ENCODE measurements at regions not wholly inside any gene's neighbourhood (a gene's known extent, or its start where the extent isn't known, plus 50 kb on each side); places are given as distances from the start of the nearest gene placed in this dataset.
"Not testable (repeated sequence)": the region's sequence is repeated elsewhere in the genome, so short reads cannot be mapped to it uniquely, and the experiment has no call there.

DNA sequence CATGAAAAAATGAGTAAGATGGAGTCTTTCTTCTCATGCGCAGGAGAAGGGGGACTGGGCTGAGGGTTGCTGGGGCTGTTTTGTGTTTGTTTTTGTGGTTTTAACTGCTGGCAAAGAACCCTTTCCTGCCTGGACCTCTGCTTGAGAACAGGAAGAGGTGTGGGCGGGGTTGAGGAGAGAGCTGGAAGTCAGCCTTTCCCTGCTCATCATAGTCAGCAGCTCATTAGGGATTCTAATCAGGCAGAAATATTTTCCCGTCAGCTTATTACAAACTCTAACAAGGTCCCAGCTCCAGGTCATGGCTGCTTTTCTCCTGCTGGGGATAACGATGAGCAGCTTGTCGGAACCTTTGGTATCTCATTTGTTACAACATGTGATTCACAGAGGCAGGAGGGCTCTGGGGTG, 185.0 kb upstream of the NRXN3 start:
- DNase-seq: no peak

DNA sequence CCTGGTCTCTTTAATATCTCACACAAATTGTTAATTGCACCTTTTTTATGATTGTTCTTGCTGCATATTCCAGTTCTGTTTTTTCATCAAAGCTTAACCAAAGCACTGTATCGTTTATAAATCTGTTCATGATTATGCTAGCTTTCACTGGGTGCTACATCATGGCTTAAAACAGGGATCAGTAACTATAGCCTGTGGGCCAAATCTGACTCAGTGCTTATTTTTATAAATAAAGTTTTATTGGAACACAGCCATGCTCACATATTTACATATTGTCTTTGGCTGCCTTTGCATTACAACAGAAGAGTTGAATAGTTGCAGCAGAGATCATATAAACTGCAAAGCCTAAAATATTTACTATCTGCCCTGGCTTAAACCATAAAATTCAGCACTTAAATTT, 183.4 kb upstream of the NRXN3 start:
- DNase-seq: no peak

DNA sequence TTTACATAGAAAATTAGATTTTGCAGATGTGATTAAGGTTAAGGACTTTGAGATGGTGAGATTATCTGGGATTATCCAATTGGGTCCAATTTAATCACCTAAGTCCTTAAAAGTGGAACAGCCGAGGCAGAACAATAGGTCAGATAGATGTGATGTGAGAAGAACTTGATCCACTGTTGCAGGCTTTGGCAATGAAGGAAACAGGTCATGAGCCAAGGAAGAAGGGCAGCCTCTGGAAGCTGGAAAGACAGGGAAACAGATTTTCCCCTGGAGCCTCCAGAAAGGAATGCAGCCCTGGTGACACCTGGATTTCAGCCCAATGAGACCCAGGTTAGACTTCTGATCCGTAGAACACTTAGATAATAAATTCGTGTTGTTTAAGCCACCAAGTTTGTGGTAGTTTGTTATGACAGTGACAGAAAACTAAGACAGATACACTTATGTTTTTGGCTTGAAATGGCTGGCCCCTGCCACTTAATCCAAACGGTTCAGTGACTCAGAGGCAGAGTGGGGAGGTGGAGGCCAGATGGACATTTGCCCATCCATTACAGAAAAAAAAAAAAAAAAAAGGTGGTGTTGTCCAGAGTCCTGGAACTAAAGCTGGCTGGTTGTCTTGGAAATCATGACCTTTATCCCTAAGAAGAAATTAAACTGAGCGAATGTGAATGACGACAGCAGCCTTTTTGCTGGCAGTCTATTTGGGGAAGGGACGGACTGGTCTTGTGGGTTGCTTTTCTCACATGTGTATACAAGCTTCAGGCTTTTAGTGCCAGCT, 181.9 kb upstream of the NRXN3 start:
- DNase-seq: no peak

DNA sequence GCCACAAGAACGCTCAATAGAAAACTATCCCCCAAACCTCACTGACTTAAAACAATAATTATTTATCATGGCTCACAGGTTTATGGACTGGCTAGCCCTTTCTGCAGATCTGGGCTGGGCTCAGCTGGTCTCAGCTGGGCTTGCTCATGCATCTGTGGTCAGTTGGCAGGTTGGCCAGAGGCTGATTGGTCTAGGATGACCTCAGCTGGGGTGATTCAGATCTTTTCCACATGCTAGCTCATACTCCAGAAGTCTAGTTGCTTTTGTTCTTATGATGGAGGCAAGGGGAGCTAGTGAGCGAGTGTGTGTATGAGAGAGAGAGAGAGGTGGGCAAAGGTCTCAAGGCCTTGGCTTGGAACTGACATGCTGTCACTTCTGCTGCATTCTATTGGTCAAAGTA, 181.2 kb upstream of the NRXN3 start:
- DNase-seq: no peak

DNA sequence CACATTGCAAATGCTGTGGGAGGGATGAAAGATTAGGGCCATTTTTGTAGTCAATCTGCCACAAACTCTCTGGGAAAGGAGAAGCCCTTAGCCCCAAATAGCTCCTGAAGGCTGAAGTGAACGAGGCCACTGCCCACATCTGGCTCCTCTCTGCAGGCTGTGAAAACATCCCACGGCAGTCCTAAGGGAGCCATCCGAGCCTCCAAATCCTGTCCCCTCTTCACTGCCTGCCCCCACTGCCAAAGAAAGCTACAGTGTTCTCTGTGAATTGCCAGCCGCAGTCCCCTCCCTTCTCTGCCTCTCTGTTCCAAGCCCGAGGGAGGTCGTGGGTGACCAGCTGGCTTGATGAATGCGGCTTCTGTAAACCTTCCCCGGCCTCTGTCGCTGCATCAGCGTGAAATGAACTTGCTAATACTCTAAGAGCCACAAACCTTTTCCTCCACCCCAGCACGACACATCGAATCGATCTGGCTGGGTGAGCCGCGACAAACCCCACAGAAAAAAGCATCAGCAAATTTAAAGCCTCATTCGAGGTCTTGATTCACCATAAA, 180.7 kb upstream of the NRXN3 start:
- no peak for DNase-seq

DNA sequence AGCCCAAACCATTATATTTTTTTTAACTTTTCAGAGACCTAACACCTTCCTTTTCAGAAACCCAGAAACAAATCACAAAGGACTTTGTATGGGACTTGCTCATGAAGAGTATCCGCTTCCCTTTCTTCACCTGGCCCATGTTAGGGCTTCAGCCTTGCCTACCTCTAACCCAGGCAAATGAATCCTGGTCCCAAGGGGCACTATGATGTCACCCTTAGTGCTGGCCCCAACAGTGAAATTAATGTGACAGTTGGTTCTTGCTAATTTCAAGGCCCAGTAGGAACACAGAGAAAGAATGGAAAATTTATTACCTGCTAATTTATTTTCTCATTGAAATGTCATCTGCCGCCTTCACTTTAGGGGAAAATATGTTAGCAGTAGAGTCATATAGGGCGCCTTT, 179.8 kb upstream of the NRXN3 start:
- DNase-seq: no peak

DNA sequence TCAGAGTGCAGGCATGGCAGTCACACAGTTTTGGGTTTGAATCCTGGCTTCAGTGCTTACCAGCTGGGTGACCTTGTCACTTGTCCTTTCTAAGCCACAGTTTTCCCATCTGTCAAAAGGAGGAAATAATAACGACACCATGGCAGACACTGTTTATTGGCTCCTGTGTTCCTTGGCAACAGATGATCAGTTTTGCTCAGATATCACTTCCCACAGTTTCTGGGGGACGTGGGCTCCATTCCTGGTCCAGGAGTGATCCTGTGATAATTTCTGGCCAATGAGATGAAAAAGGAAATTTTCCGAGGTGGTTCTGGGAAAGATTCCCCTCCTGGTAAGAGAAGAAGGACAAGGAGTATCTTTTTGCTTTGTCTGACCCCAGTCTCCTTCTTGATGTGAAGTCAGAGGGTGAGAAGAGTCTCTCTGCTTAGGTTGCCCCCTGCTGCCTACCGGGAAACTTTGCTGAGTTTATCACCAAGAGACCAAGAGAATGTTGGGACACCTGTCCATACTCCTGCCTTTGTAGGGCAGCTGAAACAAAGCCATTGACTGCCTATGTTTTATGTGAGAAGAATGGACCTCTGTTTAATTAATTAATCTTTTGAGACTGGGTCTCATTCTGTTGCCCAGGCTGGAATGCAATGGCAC, 178.9 kb upstream of the NRXN3 start:
- DNase-seq: no peak

DNA sequence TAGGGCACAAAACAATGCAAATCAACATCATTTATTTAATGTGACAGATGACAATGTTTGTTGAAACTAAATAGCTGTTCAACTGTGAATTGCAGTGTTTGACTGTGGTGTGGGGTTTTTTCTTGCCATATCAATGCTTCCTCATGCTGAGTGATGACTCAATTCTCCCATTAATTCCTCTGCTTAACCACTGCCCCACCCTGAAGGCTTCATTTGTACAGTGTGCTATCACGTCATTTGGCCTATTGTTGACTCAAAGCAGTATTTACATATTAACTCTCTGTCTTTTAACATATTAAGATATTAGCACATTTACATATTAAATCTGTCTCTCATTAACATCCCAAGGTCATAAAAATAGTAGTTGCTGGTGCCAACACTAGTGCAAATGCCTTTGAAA, 164.8 kb upstream of the NRXN3 start:
- DNase-seq: no peak

DNA sequence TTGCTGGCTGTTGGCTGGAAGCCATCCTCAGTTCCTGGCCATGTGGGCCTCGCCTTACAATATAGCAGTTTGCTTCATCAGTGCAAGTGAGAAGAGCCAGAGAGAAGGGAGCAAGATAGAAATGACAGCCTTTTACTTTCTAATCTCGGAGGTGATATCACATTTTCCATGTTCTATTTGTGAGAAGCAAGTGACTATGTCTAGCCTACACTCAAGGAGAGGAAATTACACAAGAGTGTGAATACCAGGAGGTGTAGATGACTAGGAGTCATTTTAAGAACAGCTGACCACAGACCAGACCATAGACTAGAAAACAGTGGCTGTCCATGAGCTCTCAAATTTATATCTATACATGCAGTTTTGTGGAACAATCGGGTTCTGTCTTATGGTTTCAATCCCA, 163.0 kb upstream of the NRXN3 start:
- no peak for DNase-seq

DNA sequence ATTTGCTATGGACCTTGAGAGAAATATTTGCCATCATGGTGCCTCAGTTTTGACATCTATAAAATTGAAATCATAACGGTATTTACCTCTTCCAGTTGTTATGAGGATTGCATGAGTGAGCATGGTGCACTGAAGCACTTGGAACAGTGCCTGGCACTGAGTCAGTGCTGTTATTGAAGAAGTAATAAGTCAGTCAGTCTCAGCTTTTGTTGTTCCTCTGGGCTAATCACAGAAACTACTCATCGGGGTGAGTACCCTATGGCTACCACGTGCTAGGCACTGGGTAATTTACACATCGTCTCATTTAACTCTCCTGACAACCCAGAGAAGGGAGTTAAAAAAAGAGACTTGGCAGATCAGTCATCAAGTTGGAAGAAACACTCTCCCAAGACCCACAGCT, 159.5 kb upstream of the NRXN3 start:
- no peak for DNase-seq

DNA sequence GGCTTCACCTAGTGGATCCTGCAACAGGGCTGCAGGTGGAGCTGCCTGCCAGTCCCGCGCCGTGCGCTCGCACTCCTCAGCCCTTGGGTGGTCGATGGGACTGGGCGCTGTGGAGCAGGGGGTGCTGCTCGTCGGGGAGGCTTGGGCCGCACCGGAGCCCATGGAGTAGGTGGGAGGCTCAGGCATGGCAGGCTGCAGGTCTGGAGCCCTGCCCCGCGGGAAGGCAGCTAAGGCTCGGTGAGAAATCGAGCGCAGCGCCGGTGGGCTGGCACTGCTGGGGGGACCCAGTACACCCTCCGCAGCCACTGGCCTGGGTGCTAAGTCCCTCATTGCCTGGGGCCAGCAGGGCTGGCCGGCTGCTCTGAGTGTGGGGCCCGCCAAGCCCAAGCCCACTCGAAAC, 156.3 kb upstream of the NRXN3 start:
- DNase-seq: not testable (repeated sequence)

DNA sequence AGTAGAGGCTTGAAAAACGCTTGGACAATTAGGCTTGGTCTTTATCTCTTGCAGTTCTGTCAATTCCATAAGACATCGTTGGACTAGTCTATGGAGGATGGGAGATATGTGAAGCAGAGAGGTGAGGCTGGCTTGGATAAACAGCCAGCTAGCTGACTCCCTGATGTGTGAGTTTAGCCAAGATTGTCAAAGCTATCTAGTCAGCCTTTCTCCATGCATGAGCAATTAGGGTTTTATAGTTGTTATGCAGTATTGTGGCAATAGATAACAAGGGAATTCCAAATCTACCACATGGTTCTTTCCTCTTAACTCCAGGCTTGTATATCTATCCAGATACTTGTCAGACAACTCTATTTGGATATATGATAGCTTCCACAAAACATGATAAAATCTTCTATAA, 153.6 kb upstream of the NRXN3 start:
- DNase-seq: no peak

DNA sequence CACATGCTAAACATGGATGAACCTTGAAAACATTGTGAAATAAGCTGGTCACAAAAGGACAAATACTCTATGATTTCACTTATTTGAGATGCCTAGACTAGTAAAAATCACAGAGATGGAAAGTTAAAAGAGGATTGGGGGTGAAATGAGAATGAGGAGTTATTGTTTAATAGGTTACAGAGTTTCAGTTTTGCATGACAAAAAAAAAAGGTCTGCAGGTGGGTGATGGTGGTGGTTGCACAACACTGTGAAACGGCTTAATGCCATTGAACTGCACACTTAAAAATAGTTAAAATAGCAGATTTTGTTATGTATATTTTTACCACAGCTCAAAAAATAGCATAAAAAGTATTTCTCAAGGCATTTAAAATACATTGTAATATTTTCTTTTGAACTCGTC, 151.9 kb upstream of the NRXN3 start:
- no peak for DNase-seq

DNA sequence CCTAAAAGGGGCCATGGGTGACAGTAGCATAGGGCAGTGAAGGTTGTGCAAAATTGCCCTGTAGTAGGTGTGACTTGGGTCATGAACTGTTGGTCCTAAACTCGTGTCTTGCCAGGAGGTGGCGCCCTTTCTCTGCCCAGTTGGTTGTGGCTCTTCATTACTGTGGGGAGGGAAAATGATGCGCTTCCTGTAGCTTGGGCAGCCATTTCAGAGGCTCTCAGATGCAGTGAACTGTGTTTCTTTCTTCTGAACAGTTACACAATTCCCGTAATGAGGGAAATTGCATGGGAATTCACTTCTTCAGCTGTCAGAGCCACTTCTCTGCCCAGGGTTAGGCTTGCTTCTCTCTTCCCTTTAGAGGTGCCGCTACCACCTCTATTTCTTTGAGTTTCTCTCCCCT, 148.1 kb upstream of the NRXN3 start:
- DNase-seq: peak; percentile 29 to 75

DNA sequence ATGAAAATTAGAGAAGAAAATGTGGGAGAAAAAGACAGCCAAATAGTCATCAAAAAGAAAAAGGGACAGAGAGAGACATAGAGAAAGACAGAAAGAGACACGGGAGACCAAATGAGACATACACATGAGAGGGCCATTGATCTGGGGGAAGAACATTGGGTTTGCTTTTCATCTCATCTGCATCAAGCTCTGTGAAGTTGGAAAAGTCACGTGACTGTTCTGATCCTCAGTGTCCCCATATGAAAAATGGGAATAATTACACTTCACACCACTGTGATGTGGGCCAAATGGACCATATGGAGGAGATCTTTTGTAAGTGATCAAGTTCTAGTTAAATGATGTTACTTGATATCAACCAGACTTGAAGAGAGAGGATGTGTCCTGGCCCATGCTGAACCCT, 147.1 kb upstream of the NRXN3 start:
- no peak for DNase-seq

DNA sequence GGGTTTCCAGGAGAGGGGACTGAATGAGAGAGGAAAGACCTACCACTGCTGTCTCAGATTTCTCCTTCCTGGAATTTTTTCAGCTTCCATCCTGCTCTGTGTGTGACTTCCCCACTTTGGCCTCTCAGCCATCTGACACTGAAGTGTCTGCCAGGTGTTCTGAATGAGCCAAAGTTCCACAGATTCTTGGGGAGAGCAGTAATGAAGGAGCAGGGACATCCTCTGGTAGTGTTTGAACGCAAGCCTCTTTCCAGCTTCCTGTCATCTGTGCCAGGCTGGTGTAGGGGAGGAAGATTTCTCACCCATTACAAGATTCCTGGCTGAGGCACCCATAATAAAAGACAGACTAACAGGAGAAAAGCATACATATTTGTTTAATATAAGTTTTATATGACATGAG, 141.7 kb upstream of the NRXN3 start:
- no peak for DNase-seq

DNA sequence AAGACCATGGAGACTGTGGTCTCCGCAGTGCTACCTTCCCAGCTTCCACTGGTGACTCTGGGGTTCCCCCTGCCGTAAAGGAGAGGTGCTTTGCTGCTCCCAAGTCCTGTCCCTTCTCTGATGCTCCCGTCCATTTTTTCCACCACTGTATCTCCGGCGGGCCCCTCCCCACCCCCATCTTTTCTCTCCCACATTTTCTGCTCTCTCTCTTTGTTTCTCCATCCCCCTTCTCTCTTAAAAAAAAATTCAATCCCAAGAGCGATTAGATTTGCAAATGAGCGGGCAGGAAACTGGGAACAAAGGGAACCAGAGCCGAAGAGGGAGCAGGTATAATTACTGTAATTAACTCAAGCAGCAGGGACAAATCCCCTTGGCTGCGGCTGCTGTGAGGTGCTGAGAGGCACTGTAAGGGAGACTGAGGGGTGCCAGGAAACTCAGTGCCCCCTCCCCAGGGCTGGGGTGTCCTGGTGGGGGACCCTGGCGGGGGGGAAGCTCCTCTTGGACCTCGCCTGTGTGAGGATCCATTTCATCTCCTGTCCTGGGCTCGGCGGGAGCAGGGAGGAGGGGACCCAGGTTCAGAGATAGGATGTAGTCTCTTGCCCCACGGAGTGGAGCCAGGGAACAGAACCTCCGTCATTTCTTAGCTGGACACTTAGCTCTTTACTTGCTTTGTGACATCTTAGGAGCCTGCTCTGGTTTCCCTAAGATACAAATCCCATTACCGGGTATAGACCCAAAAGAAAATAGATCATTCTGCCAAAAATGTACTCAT, 140.4 kb upstream of the NRXN3 start:
- no peak for DNase-seq

DNA sequence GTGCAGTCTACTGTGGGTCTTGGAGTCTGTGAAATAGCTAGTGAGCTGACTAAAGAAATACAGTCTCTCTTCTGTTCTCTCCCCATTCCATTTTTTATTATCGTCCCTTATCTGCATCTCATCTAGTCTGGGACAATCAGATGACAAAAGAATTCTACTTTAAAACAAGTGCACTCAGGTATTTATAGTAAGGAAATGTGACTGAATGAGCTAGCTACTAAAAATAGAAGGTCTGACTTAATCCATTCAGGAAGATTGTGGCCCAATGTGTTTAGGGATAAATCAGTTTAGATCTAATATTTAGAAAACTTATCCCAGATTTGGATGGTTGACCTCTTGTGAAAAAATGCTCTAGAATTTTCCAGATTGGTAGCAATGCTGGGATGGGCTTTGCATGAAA, 126.8 kb upstream of the NRXN3 start:
- DNase-seq: no peak

DNA sequence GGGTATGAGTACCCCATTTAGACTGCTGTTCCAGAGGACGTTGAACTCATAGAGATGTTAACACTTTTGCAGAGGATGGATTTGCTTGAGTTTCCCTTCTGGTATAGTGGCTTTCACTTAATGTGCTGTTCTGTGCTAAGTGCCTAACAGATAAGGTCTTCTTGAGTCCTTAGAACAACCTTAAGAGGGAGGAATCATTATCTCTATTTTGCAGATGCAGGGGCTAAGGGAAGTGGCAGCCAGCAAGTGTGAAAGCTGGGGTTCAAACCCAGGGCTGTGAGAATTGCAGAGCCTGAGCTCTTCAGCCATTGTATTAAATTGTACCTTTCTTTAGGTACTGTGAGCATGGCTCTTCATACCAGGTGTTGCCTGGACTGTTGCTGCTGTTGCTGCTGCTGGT, 122.1 kb upstream of the NRXN3 start:
- no peak for DNase-seq

DNA sequence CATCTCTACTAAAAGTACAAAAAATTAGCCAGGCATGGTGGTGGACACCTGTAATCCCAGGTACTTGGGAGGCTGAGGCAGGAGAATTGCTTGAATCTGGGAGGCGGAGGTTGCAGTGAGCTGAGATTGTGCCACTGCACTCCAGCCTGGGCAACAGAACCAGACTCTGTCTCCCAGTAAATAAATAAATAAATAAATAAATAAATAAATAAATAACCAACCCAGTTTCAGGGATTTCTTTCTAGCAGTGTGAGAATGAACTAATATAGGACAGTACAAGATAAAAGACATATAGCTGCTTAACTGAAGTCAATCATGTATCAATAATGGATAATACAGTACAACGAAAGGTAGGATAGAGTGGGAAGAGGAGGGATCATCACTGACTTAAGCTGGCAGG, 113.3 kb upstream of the NRXN3 start:
- not testable (repeated sequence) for DNase-seq

DNA sequence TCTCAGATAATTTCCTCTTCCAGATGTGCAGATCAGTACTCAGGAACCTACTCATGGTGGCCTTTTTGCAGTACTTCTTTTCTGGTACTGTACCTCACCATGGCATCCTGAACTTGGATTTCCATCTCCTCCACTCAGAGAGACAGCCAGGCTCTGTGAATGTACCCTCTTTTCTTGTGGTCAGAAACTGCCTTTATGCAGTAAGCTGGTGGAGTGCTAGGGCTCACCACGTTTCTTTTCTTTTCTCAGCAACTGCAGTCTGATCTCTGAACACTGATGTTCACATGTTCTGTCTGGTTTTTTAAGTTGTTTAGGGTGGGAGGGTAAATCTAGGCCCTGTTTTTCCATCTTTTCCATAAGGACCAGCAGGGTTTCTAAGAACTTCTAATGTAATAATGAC, 99.8 kb upstream of the NRXN3 start:
- DNase-seq: no peak

DNA sequence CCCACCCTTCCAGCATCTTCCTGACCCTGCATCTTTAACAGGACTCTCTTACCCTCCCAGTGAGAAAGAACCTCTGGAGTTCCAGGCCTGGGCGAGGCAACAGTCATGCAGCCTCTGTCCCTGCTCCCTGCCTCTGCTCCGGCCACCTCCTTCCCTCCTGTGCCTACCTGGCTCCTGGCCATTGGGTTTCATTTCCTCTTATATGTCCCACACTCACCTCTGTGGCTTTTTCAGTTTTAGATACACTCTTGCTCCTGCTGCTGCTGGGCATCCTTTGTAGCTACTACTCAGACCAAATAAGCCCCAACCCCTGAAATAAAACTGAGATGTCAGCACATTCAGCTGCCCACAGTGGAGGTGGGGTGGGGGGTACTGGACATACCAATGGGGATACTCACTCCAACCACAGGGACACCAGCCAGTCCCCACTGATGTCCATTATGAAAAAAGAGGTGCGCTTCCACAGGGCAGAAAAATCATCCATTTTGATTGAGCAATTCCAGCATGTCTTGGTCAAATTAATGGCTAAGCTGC, 99.1 kb upstream of the NRXN3 start:
- DNase-seq: no peak

DNA sequence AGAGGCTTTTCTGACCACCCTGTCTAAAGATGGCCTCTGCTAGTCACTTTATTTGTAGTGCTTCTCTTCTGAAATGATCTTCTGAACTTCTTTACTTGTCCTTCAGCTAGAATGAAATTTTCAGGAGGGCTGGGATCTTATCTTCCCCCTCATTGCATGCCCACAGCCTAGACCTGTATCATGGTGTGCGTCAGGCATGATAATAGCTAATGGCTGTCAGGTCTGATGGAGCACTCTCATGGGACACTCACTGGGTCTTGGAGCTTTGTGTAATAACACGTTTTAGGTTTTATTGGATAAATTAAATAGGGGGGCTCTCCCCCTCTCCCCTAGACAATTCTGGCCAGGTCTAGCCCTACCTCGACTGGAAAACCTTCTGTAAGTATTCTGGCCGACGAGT, 97.1 kb upstream of the NRXN3 start:
- no peak for DNase-seq

DNA sequence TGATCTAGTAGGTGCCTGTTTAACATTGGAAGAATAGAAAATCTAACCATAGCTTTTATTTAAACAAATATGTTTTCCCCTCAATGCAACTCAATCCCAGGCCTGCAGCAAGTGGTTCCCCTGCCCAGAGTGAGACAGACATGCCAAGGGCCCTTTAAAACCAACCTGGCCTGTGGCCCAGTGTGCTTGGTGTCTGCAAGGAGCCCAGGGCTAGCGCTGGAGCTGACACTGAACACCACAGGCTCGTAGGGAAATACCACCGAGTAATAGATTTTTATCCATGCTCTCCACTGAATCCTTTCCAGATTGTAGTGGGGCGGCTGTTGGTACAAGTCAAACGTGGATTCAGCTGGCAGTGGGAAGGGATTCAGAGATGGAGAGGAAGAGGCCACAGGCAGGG, 95.6 kb upstream of the NRXN3 start:
- no peak for DNase-seq
